H1 (cell line): ENCODE measurements at regions not wholly inside any gene's neighbourhood (a gene's known extent, or its start where the extent isn't known, plus 50 kb on each side); places are given as distances from the start of the nearest gene placed in this dataset.

Experiments used
- CTCF ChIA-PET: fragments of 300-600 bp; sonication (Branson Sonifier 250); formaldehyde crosslinking; loops from one replicate; lab custom pipeline; 2021; ENCODE audit not compliant: partially characterized antibody; lab: Charles Lee
- POLR2A ChIA-PET: fragments of 300-600 bp; sonication (Branson Sonifier 250); formaldehyde crosslinking; loops from one replicate; lab custom pipeline; 2021; ENCODE audit warnings: inconsistent platforms; ENCODE audit not compliant: partially characterized antibody; lab: Charles Lee
- DNase-seq, 2 experiments: peaks; one replicate each; pipeline versions ENCODE4 v3.0.0 to v3.0.0-alpha.2; 2010 to 2022; ENCODE audit warnings: low spot score in 2 of 2, low read depth in 1 of 2, mixed read lengths in 1 of 2
- FAIRE-seq: peaks from 2 replicates; lab custom pipeline; 2011; peaks lifted over from hg19 to GRCh38; lab: Jason Lieb, UNC
- H2AFZ ChIP-seq: 2 replicates; pipeline ENCODE4 v1.8.1; 2012; ENCODE audit warnings: low read length, inconsistent platforms
- H2AK5ac ChIP-seq: 2 replicates; pipeline ENCODE4 v1.6.1; 2013; ENCODE audit warnings: low read depth, low read length
- H2BK120ac ChIP-seq: replicated peaks from 2 replicates; pipeline ENCODE3; 2013; ENCODE audit warnings: low read depth, low read length, inconsistent platforms
- H2BK12ac ChIP-seq: 2 replicates; pipeline ENCODE4 v1.6.1; 2013; ENCODE audit warnings: low read depth, low read length
- H2BK15ac ChIP-seq: 2 replicates; pipeline ENCODE4 v1.6.1; 2013; ENCODE audit warnings: low read length
- H2BK20ac ChIP-seq: 2 replicates; pipeline ENCODE4 v1.6.1; 2013; ENCODE audit warnings: low read length
- H2BK5ac ChIP-seq: 2 replicates; pipeline ENCODE4 v1.6.1; 2013; ENCODE audit warnings: low read depth, low read length
- H3K14ac ChIP-seq: 2 replicates; pipeline ENCODE4 v1.6.1; 2013; ENCODE audit warnings: inconsistent platforms; ENCODE audit not compliant: insufficient read length
- H3K18ac ChIP-seq: 2 replicates; pipeline ENCODE4 v1.6.1; 2013; ENCODE audit warnings: low read length; ENCODE audit errors: extremely low read depth
- H3K23ac ChIP-seq: 2 replicates; pipeline ENCODE4 v1.6.1; 2013; ENCODE audit warnings: inconsistent platforms; ENCODE audit not compliant: insufficient read length
- H3K23me2 ChIP-seq: 2 replicates; pipeline ENCODE4 v1.6.1; 2013; ENCODE audit warnings: low read depth, low read length
- H3K27ac ChIP-seq: 2 replicates; pipeline ENCODE4 v1.6.1; 2011; ENCODE audit warnings: low read depth, low read length, inconsistent platforms
- H3K27me3 ChIP-seq, 4 experiments: replicated peaks in 1 of 4; 1 replicate in 1 of 4; 2 replicates in 3 of 4; pipeline versions ENCODE4 v1.6.1 to v1.8.1; 2011 to 2013; ENCODE audit warnings: low read length in 3 of 4, mild to moderate bottlenecking in 3 of 4, inconsistent platforms in 2 of 4, mixed read lengths in 2 of 4, moderate library complexity in 1 of 4; ENCODE audit not compliant: control insufficient read depth in 3 of 4, insufficient read depth in 3 of 4; ENCODE audit errors: extremely low read depth in 1 of 4
- H3K36me3 ChIP-seq, 4 experiments: 2 replicates each; pipeline versions ENCODE4 v1.6.1 to v1.8.1; 2011 to 2013; ENCODE audit warnings: mild to moderate bottlenecking in 4 of 4, low read length in 3 of 4, moderate library complexity in 2 of 4, control low read depth in 1 of 4, inconsistent platforms in 1 of 4; ENCODE audit not compliant: insufficient read depth in 4 of 4, control insufficient read depth in 2 of 4
- H3K4ac ChIP-seq: replicated peaks from 2 replicates; pipeline ENCODE3; 2013; ENCODE audit warnings: low read length, low read depth, mixed read lengths, inconsistent platforms; ENCODE audit not compliant: insufficient read length
- H3K4me1 ChIP-seq, 4 experiments: replicated peaks in 1 of 4; 1 replicate in 1 of 4; 2 replicates in 3 of 4; pipeline versions ENCODE4 v1.6.1 to v1.8.1; 2011 to 2013; ENCODE audit warnings: low read length in 3 of 4, inconsistent platforms in 2 of 4, mixed read lengths in 1 of 4; ENCODE audit not compliant: insufficient read depth in 4 of 4, control insufficient read depth in 3 of 4
- H3K4me2 ChIP-seq, 2 experiments: 2 replicates each; pipeline versions ENCODE4 v1.6.1 to v1.8.1; 2011 to 2013; ENCODE audit warnings: low read depth in 2 of 2, low read length in 2 of 2, control low read depth in 1 of 2, inconsistent platforms in 1 of 2, mild to moderate bottlenecking in 1 of 2; ENCODE audit not compliant: insufficient read depth in 1 of 2
- H3K4me3 ChIP-seq, 4 experiments: fragments of 200-600, 300-600 bp in 1 of 4; sonication (generic), shearing (Covaris generic), sonication (Bioruptor Twin) in 1 of 4; 2 replicates each; pipeline versions ENCODE4 v1.5.1 to v1.8.1; 2011 to 2016; ENCODE audit warnings: low read length in 4 of 4, low read depth in 3 of 4, control low read depth in 2 of 4, inconsistent platforms in 2 of 4, mild to moderate bottlenecking in 2 of 4, mixed read lengths in 1 of 4, moderate library complexity in 1 of 4; ENCODE audit not compliant: insufficient read depth in 2 of 4; ENCODE audit errors: extremely low read depth in 1 of 4
- H3K56ac ChIP-seq: replicated peaks from 2 replicates; pipeline ENCODE3; 2013; ENCODE audit warnings: low read depth, mild to moderate bottlenecking, mixed read lengths, low read length, inconsistent platforms; ENCODE audit not compliant: insufficient read length
- H3K79me1 ChIP-seq: 2 replicates; pipeline ENCODE4 v1.6.1; 2013; ENCODE audit warnings: low read depth, low read length, control low read depth
- H3K79me2 ChIP-seq, 2 experiments: 2 replicates each; pipeline versions ENCODE4 v1.6.1 to v1.8.1; 2012 to 2013; ENCODE audit warnings: low read length in 2 of 2, mild to moderate bottlenecking in 2 of 2, inconsistent platforms in 1 of 2; ENCODE audit not compliant: insufficient read depth in 2 of 2, control insufficient read depth in 1 of 2
- H3K9ac ChIP-seq, 4 experiments: replicated peaks in 1 of 4; 1 replicate in 1 of 4; 2 replicates in 3 of 4; pipeline versions ENCODE4 v1.6.1 to v1.8.1; 2011 to 2013; ENCODE audit warnings: low read depth in 3 of 4, low read length in 3 of 4, control low read depth in 2 of 4, mild to moderate bottlenecking in 2 of 4, moderate library complexity in 2 of 4, inconsistent platforms in 1 of 4; ENCODE audit errors: extremely low read depth in 1 of 4
- H3K9me3 ChIP-seq, 2 experiments: 2 replicates each; pipeline versions ENCODE4 v1.6.1 to v1.8.1; 2012 to 2013; ENCODE audit warnings: mild to moderate bottlenecking in 2 of 2, moderate library complexity in 2 of 2, control low read depth in 1 of 2, inconsistent platforms in 1 of 2, low read depth in 1 of 2, low read length in 1 of 2, mixed read lengths in 1 of 2; ENCODE audit not compliant: insufficient read depth in 2 of 2
- H4K20me1 ChIP-seq, 2 experiments: replicated peaks in 1 of 2; 2 replicates each; pipeline versions ENCODE3 to v1.8.1; 2011 to 2013; ENCODE audit warnings: inconsistent platforms in 2 of 2, low read length in 2 of 2, mild to moderate bottlenecking in 1 of 2; ENCODE audit not compliant: insufficient read depth in 2 of 2, control insufficient read depth in 1 of 2
- H4K5ac ChIP-seq: 2 replicates; pipeline ENCODE4 v1.6.1; 2013; ENCODE audit warnings: low read length, low read depth, mixed read lengths, inconsistent platforms; ENCODE audit not compliant: insufficient read length
- H4K8ac ChIP-seq: 2 replicates; pipeline ENCODE4 v1.8.0; 2013; ENCODE audit warnings: mild to moderate bottlenecking, moderate library complexity, low read length, inconsistent platforms; ENCODE audit not compliant: insufficient read depth; ENCODE audit errors: extremely low read depth
- H4K91ac ChIP-seq: replicated peaks from 2 replicates; pipeline ENCODE3; 2013; ENCODE audit warnings: low read length, mixed read lengths, inconsistent platforms; ENCODE audit not compliant: insufficient read length
- JUND ChIP-seq: IDR thresholded peaks from 2 replicates; pipeline ENCODE4 v1.6.1; 2011; ENCODE audit warnings: mild to moderate bottlenecking, improper control_type of control experiment, low read length
- WGBS, 2 experiments: shearing (Covaris generic) in 1 of 2; methylation state at CpG; one replicate each; pipeline versions ENCODE4 v1.1.6 to v1.1.7; 2013 to 2015; ENCODE audit warnings: low lambda C conversion rate in 2 of 2, mixed read lengths in 2 of 2, inconsistent platforms in 1 of 2, low coverage in 1 of 2, missing lambda C conversion rate in 1 of 2; ENCODE audit not compliant: insufficient replicate concordance in 2 of 2, insufficient coverage in 1 of 2, insufficient read length in 1 of 2; ENCODE audit errors: extremely low coverage in 1 of 2, missing lambda C conversion rate in 1 of 2; 5-methylcytosine and 5-hydroxymethylcytosine counted together
- TF ChIP-seq, protein P1 (sequence below): IDR thresholded peaks from 2 replicates; pipeline ENCODE4 v1.6.1; 2012; ENCODE audit warnings: inconsistent platforms

DNA sequence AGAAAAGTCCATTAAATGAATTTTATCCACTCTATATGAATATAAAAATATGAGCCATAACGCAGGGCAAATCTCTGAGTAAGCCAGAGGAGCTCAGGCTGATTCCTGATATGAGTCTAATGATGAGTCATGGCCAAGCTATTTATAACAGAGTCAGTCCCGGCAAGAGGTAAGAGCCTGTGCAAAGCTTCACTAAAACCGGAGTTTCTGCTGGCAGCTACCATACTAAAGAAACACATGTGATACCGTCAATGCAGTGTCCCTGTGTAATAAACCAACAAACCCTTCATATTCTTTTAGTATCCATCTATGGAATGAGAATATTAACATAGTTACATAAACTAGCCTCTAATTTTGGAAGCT lies 319.4 kb downstream of the KCNC2 start:
- H3K4me3 ChIP-seq = no peak overlapping the region
- H3K18ac ChIP-seq = no peak overlapping the region
- no peak overlapping the region for H2BK20ac ChIP-seq
- H3K23ac ChIP-seq = no peak overlapping the region
- no peak for FAIRE-seq
- H3K27ac ChIP-seq = no peak overlapping the region
- H3K9me3 ChIP-seq = no peaks in the 10 kb centered on the region
- no peak overlapping the region for H3K4me2 ChIP-seq
- H2AK5ac ChIP-seq = no peak overlapping the region
- H3K79me2 ChIP-seq = no peaks in the 10 kb centered on the region
- no peak overlapping the region for H3K56ac ChIP-seq
- no peak overlapping the region for H2AFZ ChIP-seq
- no peak overlapping the region for H2BK12ac ChIP-seq
- H4K8ac ChIP-seq = no peak overlapping the region
- peaks cover 0 to 1% (median 0%) of the 10 kb centered on the region in 4 experiments; a peak in 1 of 7 replicates for H3K27me3 ChIP-seq
- ChIA-PET POLR2A (no interaction called here), CTCF (interaction anchor here (0.6 to 3.7 kb wide), 3 partner anchors 12 to 1202 kb away, joined by 3 to 17 read pairs (median 3); no protein-coding TSS in a partner anchor)
- H4K91ac ChIP-seq = no peak overlapping the region
- no peaks in the 10 kb centered on the region for H4K20me1 ChIP-seq
- H3K14ac ChIP-seq = no peak overlapping the region
- no peak overlapping the region for H2BK15ac ChIP-seq
- WGBS, 2 experiments = 92% methylated on average over 4 of the region's 4 CpGs; no CpG with 5 or more reads in 1 of the 2 experiments
- H2BK5ac ChIP-seq = no peak overlapping the region
- no peak overlapping the region for H3K9ac ChIP-seq
- H3K23me2 ChIP-seq = no peaks in the 10 kb centered on the region
- no peaks in the 10 kb centered on the region for H3K36me3 ChIP-seq
- peaks cover 0 to 4% (median 0%) of the 10 kb centered on the region in 4 experiments; a peak in 1 of 7 replicates for H3K4me1 ChIP-seq
- no peak overlapping the region for H2BK120ac ChIP-seq
- peak; percentile 69; the same call in 1 of the 2 replicates for TF ChIP-seq JUND
- TF ChIP-seq, protein P1, sequence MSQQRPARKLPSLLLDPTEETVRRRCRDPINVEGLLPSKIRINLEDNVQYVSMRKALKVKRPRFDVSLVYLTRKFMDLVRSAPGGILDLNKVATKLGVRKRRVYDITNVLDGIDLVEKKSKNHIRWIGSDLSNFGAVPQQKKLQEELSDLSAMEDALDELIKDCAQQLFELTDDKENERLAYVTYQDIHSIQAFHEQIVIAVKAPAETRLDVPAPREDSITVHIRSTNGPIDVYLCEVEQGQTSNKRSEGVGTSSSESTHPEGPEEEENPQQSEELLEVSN = no peak
- no peak overlapping the region for H4K5ac ChIP-seq
- H3K4ac ChIP-seq = no peak overlapping the region
- no peak for DNase-seq
- no peaks in the 10 kb centered on the region for H3K79me1 ChIP-seq
